Ureter (tissue), 1 donor: ENCODE measurements at regions not wholly inside any gene's neighbourhood (a gene's known extent, or its start where the extent isn't known, plus 50 kb on each side); places are given as distances from the start of the nearest gene placed in this dataset.
"Not testable (repeated sequence)": the region's sequence is repeated elsewhere in the genome, so short reads cannot be mapped to it uniquely, and the experiment has no call there.

Experiments
- DNase-seq: peaks from one replicate; pipeline ENCODE4 v3.0.0-alpha.2; 2020; ENCODE audit warnings: low spot score
- donor health status: DM: yes; HTN: yes; CAD: no.

DNA sequence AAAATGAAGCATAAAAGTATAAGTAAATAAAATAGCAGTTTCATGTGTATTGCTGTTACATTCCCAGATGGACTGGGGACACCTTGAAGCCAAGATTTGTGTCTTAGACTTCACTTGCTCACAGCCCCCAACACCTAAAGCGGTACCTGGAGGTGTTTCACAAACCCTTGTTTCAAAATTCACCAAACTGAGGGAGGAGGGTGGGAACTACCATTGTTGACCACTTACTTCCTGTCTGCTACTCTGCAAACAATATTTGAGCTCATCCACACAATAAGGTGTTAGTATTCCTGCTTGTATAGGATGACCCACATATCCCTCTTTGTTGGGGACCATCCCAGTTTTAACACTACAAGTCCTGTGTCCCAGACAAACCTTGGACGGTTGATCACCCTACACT lies 115.9 kb upstream of the SYT6 start:
- DNase-seq = no peak

DNA sequence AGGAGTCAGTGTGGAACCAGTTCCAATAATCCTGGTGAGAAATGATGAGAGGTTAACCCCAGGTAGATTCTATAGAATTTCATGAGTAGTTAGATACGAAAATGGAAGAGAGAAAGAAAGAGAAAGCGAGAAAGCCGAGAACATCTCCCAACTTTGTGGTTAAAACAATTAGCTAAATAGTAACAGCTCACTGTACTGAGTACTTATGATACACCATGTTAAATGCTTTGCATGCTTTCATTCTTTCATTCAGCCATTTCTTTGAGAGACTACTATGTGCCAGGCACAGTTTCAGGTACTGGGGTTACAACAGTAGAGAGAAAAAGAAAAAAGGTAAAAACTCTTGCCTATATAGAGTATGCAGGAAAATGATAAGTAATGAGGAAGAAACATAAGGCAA lies 109.7 kb upstream of the SYT6 start:
- DNase-seq = no peak

DNA sequence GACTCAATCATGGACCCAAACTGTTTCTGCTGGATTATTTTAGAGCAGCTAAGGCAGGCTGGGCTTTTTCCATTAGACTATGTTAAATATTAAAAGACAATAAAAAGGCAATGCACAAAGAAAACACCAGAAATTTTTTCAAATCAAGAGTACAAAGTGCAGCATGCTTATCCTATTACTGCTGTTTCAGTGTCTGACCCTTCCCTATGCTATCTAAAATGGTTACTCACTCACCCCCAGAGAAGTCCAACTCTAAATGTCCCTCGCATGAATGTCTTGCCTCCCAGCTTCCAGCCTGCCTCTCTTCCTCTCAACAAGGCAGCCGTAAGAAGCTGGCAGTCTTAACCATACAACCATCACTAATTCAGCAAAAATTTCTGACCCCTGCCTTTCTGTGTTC lies 108.7 kb upstream of the SYT6 start:
- no peak for DNase-seq

DNA sequence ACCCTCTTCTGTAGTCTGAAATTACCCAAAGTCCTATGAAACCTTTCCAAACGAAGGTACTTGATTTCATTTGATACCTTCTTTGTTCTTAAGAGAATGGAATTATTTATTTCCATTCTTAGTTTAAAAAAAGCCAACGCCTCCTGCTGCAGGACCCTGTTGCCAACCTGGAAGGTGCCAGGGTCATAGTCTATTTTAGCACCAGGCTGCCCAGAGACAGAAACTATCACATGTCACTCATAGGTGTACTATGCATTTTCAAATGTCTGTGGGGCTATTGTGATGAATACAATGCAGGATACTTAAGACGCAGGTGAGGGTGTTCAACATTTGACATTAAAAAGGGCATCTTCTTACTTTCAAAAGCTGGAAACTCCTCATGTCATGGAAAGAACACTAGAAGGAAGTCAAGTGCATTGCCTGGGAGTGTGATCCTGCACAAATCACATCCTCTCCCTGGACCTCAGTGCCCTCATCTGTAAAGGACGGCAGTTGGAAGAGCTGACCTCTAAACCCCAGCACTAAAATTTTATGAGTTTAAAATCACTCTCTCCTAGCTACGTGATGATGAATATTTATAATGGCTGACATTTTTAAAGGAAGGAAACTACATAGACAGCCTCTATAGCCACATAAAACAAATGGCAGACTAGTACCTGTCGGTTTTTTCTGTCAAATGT lies 107.3 kb upstream of the SYT6 start:
- DNase-seq = no peak

DNA sequence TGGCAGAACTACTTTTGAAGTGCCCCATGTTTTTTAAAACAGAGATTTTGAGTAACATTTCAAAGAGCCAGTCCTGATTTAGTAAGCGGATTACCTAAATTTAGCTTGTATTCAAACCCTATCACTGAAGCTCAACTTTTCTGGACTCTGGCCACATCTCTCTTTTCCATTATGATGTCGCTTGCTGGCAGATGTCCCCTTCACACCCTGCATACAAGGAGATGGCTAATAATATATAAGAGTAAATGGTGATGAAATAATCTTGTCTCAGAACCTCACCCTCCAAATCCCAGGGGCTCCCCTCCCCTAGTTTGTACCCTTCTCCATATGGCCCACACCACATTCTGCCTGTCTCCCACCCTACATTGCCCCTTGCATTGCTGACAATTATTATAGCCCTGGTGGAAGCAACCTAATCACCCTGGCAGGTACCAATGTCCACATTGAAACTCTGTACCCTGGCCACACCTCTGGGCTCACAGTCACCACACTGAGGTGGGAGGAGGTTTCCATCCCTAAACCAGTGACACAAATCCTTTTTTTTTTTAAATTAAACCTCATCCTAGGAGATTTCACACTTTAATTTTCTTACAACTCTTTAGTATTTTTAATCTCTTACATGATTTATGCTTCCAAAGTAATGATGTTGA lies 106.0 kb upstream of the SYT6 start:
- DNase-seq = no peak

DNA sequence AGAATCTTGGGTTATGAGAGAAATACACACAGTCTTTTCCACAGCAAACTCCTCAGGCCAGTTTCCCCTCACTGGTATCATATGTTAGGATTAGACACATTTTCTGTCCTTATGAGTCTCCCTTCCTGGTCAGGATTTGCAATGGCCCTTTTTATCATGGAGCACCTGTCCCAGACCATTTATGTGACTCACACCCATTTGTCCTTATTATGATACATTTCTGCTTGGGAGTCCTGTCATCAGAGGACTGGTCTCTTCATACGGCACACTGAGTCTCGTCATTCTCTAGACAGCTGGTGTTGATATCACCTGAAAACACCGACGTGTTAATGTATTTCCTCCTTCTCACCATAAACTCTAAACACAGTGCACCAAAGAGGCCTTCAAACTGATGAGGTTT lies 105.0 kb upstream of the SYT6 start:
- no peak for DNase-seq

DNA sequence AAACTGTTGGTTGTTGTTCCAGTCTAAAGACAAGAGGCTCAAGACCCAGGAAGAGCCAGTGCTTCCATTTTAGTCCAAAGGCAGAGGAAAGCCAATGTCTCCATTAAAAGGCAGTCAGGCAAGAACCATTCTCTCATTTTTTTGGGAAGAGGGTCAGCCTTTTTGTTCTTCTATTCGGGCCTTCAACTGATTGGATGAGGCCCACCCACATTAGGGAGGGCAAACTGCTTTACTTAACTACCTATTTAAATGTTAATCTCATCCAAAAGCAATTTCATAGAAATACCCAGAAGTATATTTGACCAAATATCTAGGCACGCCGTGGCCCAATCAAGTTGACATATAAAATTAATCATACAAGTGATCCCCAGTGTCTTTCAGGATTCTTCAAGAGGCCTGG lies 104.4 kb upstream of the SYT6 start:
- DNase-seq = no peak

DNA sequence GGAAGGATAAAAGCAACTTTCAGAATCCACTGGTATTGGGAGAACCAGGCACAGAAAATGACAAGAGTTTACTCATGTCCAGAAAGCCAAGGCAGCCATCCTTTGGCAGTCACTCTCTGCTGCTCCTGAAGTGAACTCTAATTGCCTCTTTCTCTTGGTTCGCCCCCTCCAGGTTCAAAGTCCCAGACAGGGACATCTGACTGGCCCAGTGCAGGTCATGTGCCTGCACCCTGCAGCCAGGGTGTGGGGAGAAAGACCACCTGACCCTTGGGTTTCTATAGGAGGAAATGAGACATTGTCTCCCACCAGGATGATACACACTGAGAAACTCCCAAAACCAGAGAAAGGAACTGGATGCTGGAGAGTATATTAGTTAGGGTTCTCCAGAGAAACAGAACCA lies 103.9 kb upstream of the SYT6 start:
- no peak for DNase-seq

DNA sequence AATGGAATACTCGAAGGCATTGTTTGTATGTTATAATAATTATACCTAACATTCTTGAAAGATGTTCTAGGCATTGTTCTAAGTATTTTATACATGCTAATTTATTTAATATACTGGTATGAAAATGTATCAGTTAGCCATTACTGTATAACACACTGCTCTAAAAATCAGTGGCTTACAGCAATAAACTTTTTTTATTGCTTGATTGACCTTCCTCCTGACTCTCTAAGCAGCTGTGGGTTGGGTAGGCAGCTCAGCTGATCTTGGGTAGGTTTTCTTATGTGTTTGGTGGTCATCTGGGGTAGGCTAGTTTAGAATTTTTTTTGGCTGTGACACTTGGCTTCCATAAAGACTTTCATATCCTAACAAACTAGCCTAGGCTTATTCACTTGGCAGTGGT lies 100.2 kb upstream of the SYT6 start:
- no peak for DNase-seq

DNA sequence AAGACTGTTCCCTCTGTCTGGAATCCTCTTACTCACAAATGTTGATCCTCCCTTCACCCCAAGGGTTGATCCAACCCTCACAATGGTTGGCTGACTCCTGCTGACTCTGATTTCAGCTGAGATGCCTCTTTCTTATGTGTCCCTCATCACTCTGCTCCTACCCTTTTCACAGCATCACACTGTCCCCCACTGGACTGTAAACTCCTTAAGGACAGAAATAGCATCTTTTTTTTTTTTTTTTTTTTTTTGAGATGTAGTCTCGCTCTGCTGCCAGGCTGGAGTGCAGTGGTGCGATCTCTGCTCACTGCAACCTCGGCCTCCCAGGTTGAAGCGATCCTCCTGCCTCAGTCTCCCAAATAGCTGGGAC lies 97.9 kb upstream of the SYT6 start:
- no peak for DNase-seq

DNA sequence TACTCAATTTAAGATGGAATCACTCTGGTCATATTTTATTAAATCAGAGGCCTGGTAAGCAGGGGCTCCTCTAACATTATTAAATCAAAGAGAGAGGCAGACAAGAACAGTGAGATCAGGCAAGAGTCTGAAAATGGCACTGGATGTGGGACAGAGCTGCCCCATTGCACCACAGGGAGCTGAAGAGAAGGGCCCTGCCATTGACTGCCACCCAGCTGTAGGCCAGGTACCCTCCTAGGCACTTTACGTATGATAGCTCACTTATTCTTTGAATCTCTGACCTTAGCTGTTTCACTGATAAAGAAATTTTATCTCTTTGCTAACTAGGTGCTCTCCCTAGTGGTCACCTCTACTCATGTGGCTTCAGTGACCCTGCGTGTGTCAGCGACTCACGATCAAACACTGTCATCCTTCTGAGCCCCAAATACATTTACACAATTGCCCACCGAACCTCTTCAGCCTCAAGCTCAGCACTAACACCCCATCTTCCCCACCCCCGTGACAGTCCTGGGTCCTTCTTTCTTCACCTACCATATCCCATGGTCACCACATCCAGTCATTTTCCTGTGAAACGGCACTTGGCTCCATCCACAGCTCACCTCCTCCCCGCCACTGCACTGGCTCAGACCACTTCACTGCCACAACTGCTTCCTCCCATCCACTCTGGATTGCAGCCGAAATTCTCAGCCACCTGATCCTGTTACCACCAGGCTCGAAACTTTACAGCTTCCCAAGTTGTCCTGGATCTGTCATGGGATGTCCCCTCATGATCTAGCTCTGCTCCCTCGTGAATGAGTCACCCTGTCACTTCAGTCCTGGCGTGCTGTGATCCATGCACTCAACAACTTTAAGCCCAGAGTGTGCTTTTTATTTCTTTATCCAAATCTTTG lies 97.3 kb upstream of the SYT6 start:
- no peak for DNase-seq

DNA sequence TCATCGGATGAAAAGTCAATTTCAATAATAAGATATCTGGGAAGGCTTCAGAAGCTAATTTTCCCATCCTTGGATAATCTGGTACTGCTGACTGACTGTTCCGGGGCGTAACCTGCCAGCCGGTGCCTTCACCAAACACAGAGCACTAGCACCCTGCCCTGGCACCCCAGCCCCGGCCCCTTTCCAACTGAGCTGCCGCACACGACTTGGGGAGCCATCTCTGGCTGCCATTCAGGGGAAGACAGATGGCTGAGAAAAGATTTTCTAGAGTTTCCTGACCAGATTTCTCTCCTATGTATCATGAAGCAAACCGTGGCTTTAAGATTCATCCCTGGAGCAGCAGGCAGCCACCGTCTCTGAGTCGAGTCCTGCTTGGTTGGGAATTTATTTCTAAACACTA lies 96.0 kb upstream of the SYT6 start:
- DNase-seq = no peak

DNA sequence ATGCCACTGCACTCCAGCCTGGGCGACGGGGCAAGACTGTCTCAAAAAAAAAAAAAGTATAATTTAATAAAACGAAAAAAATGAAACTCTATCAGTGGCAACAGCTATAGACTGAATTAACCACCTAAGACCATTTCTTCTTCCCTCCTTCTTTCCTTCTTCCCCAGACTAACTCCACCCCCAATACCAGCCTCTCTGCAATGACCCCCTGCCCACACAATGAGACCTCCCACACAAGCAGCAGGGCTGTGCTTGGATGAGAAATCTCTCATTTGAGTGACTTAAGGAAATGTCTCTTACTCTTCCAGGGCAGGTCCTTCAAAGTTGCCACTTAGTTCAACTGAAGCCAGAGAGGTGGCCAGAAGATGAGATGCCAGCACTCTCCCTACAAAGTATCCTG lies 94.5 kb upstream of the SYT6 start:
- DNase-seq = no peak

DNA sequence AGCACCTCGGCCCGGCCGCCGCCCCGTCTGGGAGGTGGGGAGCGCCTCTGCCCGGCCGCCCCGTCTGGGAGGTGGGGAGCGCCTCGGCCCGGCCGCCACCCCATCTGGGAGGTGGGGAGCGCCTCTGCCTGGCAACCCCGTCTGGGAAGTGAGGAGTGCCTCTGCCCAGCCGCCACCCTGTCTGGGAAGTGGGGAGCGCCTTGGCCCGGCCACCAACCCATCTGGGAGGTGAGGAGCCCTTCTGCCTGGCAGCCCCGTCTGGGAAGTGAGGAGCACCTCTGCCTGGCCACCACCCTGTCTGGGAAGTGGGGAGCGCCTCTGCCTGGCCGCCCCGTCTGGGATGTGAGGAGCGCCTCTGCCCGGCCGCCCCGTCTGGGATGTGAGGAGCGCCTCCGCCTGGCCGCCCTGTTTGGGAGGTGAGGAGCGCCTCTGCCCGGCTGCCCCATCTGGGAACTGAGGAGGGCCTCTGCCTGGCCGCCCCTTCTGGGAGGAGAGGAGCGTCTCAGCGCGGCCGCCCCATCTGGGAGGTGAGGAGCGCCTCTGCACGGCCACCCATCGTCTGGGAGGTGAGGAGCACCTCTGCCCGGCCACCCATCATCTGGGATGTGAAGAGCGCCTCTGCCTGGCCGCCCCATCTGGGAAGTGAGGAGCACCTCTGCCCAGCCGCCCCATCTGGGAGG lies 89.0 kb upstream of the SYT6 start:
- DNase-seq = not testable (repeated sequence)

DNA sequence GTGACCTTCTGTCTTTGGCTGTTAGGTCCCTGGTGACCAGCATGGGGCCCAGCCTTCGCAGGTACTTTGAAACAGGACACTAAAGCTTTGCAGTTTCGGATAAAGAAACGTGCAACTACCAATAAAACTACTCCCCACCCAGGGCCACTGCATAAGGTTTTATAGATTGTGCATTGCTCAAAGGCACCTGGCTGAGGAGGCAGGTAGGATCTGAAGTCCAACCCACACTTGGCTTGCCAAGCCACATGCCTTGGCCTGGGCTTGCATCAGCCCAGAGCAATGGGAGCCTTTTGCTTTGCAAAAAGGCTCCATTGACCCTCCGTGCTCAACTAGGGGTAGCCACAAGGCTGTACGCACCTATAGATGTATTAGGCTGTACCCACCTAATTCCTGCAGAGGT lies 84.4 kb upstream of the SYT6 start:
- no peak for DNase-seq

DNA sequence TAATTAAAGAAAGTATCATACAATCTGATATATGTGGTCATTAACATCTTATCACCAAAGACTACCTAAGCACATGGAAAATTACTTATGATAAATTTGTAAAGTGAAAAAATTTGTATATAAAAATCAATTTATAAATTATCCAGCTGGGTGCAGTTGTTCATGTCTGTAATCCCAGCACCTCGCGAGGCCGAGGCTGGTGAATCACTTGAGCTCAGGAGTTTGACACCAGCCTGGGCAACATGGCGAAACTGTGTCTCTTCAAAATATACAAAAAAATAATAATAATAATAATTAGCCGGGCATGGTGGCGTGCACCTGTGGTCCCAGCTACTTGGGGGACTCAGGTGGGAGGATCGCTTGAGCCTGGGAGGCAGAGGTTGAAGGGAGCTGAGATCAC lies 82.8 kb upstream of the SYT6 start:
- DNase-seq = peak; percentile 8

DNA sequence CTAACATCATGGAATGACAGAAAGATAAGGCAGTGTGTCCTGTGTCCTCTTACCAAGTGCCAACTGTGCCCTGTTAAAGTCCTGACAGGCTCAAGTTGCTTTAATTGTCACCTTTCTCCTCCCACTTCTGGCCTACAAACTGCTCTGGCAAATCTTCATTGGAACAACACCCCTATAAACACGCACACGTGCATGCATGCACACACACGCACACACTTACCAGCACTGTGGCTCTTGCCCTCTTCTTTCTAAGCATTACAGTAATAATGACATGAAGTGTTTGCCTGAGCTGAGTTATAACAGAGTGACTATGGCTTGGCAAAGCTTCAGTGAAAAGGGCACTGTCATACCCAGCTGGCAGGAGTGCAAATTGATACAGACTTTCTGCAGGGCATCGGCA lies 82.3 kb upstream of the SYT6 start:
- DNase-seq = no peak

DNA sequence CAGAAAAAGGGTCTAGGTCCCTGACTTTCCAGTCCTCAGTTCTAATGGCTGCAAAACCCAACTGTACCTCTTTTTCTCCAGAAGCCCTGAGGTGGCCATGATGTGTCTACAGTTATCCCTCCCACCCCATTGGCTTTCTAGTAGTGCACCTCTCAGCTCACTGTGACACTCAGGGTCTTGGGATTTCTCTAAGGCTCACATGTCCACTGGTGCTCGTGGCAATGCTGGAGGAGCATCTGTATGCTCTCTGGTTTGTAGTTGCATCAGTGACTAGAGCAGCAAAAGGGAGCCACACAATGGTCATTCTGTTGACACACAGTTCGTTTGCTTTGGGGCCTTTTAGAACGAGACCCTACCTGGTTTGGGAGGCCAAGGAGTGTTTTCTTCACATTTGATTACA lies 81.6 kb upstream of the SYT6 start:
- no peak for DNase-seq

DNA sequence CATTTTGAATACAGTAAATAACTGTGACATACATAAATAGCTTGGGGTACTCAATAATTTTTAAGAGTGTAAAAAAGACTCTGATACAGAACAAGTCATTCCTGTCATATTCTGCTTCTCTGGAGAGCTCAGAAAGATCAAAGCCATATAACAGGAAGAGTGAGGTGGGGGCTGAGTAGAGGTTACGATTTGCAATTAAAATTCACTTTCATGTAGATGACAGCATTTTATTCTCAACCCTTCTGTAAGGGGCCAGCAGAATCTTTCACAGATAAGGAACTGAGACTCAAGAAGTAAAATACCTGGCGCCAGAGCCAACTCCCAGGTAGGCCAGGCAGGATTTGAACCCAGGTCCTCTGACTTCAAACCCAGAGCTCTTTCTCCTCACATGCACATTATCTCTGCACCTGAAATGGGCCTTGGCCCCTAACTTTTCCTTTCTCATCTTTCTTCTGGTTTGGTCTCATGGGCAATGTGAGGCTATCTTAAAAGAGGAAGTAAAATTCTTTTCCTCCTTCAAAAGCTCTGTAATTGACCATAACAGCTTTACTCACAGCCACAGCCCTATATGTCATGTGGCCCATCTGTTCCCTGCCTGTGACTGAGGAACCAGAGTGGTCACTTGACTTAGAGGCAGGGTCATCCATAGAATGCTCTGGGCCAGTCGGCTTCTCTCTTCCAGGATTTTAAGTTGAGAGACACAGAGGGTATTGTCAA lies 80.9 kb upstream of the SYT6 start:
- no peak for DNase-seq

DNA sequence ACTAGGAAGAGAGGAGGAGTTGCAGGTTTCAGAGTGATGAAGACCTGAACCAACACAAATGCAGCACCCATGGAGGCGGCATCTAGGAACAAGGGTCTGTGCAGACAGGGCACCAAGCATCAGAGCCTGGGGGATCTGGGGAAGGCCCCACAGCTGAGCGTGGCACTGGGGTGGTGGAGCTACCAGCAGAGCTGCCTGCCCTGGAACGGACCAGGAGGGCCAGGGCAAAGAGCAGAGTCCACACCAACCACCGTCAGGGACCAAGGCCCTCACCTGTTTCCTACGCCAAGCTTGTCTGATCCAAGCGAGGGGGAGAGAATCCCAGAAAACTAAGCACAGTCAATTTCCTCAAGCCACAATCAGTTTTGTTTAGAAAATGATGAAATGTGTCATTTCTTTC lies 79.0 kb upstream of the SYT6 start:
- DNase-seq = peak; percentile 22

DNA sequence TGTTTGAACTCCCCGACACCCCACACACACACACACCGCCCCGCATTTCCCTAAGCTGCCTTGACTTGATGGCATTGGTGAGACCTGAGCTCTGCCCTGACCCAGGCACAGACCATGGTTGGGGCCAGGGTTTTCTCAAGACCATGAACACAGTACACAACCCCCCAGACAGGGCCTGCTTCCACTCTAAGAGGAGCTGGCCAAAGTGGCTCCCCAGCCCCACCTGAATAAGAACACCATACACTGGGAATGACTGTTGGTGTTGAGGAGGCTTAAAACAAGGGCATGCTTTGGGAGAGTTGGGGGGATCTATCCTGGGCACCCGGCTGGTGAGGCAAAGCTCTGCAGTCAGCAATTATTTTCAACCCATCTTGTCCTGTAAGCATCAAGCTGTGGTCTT lies 77.6 kb upstream of the SYT6 start:
- peak; percentile 34 for DNase-seq

DNA sequence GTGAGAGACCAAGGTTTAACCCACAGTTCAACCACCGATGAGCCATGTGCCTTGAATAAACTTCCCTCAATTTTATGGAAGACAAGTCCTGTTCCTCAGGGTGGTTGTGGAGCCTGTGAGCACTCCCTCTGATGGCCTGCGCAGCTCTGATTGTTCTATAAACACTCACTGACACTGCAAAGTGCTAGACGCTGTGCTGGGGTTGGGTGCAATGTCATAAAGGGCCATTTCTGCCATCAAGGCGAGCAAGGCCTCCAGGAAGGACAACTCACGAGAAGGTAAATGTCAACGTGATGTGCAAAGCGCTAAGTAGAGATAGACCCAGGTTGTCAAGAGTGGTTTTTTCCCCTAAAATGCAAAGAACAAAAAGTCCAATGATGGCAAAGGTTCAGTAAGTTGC lies 75.7 kb upstream of the SYT6 start:
- no peak for DNase-seq
